A549 (cell line): ENCODE measurements at regions not wholly inside any gene's neighbourhood (a gene's known extent, or its start where the extent isn't known, plus 50 kb on each side); places are given as distances from the start of the nearest gene placed in this dataset.

Source experiments
- ATAC-seq, 2 experiments: fragments of 200-7000 bp in 1 of 2; fragments of >200 bp in 1 of 2; cut with Nextera tagmentation in 1 of 2; cut with Tn5 transposase in 1 of 2; 3 replicates each; pipeline versions ENCODE4 v1.8.0 to v1.9.1; 2018 to 2020; ENCODE audit warnings: mild to moderate bottlenecking in 1 of 2, moderate library complexity in 1 of 2
- CTCF ChIA-PET: fragments of 300-600 bp; sonication (Branson Sonifier 250); formaldehyde crosslinking; extraction: SDS; loops from one replicate; lab custom pipeline; 2021; ENCODE audit warnings: antibody characterized with exemption, inconsistent platforms; lab: Yijun Ruan, JAX
- POLR2A ChIA-PET: fragments of 350-600 bp; formaldehyde crosslinking; extraction: SDS; loops from one replicate; lab custom pipeline; 2021; ENCODE audit warnings: antibody characterized with exemption, inconsistent platforms; lab: Yijun Ruan, JAX
- DNase-seq, 2 experiments: peaks; one replicate each; pipeline versions ENCODE4 v3.0.0 to v3.0.0-alpha.2; 2011 to 2016; ENCODE audit warnings: low read depth in 1 of 2, low spot score in 1 of 2
- FAIRE-seq: peaks from 2 replicates; lab custom pipeline; 2011; peaks lifted over from hg19 to GRCh38; lab: Jason Lieb, UNC
- H3K27ac ChIP-seq, 2 experiments: fragments of >200 bp; sonication (Bioruptor Twin); formaldehyde crosslinking; 3 replicates each; pipeline ENCODE4 v1.5.1; 2016 to 2017
- H3K4me1 ChIP-seq: fragments of >200 bp; sonication (Bioruptor Twin); formaldehyde crosslinking; 3 replicates; pipeline ENCODE4 v1.6.1; 2016
- H3K4me2 ChIP-seq: fragments of >200 bp; sonication (Bioruptor Twin); formaldehyde crosslinking; 3 replicates; pipeline ENCODE4 v1.6.1; 2016
- H3K4me3 ChIP-seq: fragments of >200 bp; sonication (Bioruptor Twin); formaldehyde crosslinking; 3 replicates; pipeline ENCODE4 v1.5.1; 2016
- H3K9me3 ChIP-seq: fragments of >200 bp; sonication (Bioruptor Twin); formaldehyde crosslinking; 3 replicates; pipeline ENCODE4 v1.6.1; 2016
- CBX8 ChIP-seq: fragments of 200-600 bp; sonication (generic); IDR thresholded peaks from 2 replicates; pipeline ENCODE4 v1.6.1; 2016
- EHF ChIP-seq: fragments of 250-450 bp; sonication (Bioruptor Pico); IDR thresholded peaks from 2 replicates; pipeline ENCODE4 v1.5.0; 2020; ENCODE audit warnings: mild to moderate bottlenecking
- EHMT2 ChIP-seq: fragments of 200-600 bp; sonication (generic); IDR thresholded peaks from 2 replicates; pipeline ENCODE4 v1.6.1; 2016; ENCODE audit warnings: antibody characterized with exemption, low read depth, mild to moderate bottlenecking, moderate library complexity
- FOSL2 ChIP-seq, 2 experiments: fragments of 450-650 bp in 1 of 2; fragments of >200 bp in 1 of 2; sonication (Bioruptor Twin) in 1 of 2; formaldehyde crosslinking; IDR thresholded peaks; 2 replicates each; pipeline versions ENCODE4 v1.5.0 to v1.6.1; 2016 to 2020; ENCODE audit warnings: mild to moderate bottlenecking in 1 of 2, moderate library complexity in 1 of 2
- GATA3 ChIP-seq: IDR thresholded peaks from 2 replicates; pipeline ENCODE4 v1.6.1; 2012; ENCODE audit warnings: borderline replicate concordance
- HEYL ChIP-seq: fragments of 250-450 bp; sonication (Bioruptor Pico); IDR thresholded peaks from 2 replicates; pipeline ENCODE4 v1.8.0; 2021; ENCODE audit warnings: mild to moderate bottlenecking, moderate library complexity
- HOXA7 ChIP-seq: fragments of 250-450 bp; sonication (Bioruptor Pico); IDR thresholded peaks from 2 replicates; pipeline ENCODE4 v1.5.0; 2020; ENCODE audit warnings: mild to moderate bottlenecking, moderate library complexity
- JUN ChIP-seq, 2 experiments: fragments of >200 bp; sonication (Bioruptor Twin); formaldehyde crosslinking; IDR thresholded peaks; 2 replicates in 1 of 2; 3 replicates in 1 of 2; pipeline ENCODE4 v1.6.1; 2016 to 2017
- POLR2A ChIP-seq: IDR thresholded peaks from 2 replicates; pipeline ENCODE4 v1.6.1; 2012; ENCODE audit warnings: mild to moderate bottlenecking, low read length
- RAD21 ChIP-seq, 2 experiments: fragments of >200 bp in 1 of 2; sonication (Bioruptor Twin) in 1 of 2; formaldehyde crosslinking in 1 of 2; IDR thresholded peaks in 1 of 2; conservative IDR thresholded peaks in 1 of 2; 2 replicates in 1 of 2; 3 replicates in 1 of 2; pipeline ENCODE4 v1.6.1; 2012 to 2018; ENCODE audit warnings: inconsistent platforms in 1 of 2
- SMC3 ChIP-seq: fragments of >200 bp; sonication (Bioruptor Twin); formaldehyde crosslinking; IDR thresholded peaks from 3 replicates; pipeline ENCODE4 v1.6.1; 2018; ENCODE audit warnings: inconsistent platforms
- TFCP2L1 ChIP-seq: fragments of 250-450 bp; sonication (Bioruptor Pico); IDR thresholded peaks from 2 replicates; pipeline ENCODE4 v1.5.0; 2021; ENCODE audit warnings: mild to moderate bottlenecking
- ZSCAN20 ChIP-seq: fragments of 250-450 bp; sonication (Bioruptor Pico); IDR thresholded peaks from 2 replicates; pipeline ENCODE4 v1.8.0; 2022; ENCODE audit warnings: mild to moderate bottlenecking, moderate library complexity
- WGBS: methylation state at CpG from one replicate; pipeline ENCODE4 v1.1.6; 2017; ENCODE audit errors: missing lambda C conversion rate; 5-methylcytosine and 5-hydroxymethylcytosine counted together
- TF ChIP-seq, protein P1 (sequence below): fragments of >200 bp; sonication (Bioruptor Twin); formaldehyde crosslinking; IDR thresholded peaks from 3 replicates; pipeline ENCODE4 v1.6.1; 2016
- TF ChIP-seq, protein P2 (sequence below): fragments of >200 bp; sonication (Bioruptor Twin); formaldehyde crosslinking; IDR thresholded peaks from 3 replicates; pipeline ENCODE4 v1.5.1; 2016
- TF ChIP-seq, protein P3 (sequence below): fragments of 450-650 bp; IDR thresholded peaks from 2 replicates; pipeline ENCODE4 v1.6.1; 2014; ENCODE audit warnings: antibody characterized with exemption
- TF ChIP-seq, protein P4 (sequence below): fragments of >200 bp; sonication (Bioruptor Twin); formaldehyde crosslinking; IDR thresholded peaks from 2 replicates; pipeline ENCODE4 v1.6.1; 2016
- TF ChIP-seq, protein P5 (sequence below): IDR thresholded peaks from 2 replicates; pipeline ENCODE4 v1.6.1; 2012

DNA sequence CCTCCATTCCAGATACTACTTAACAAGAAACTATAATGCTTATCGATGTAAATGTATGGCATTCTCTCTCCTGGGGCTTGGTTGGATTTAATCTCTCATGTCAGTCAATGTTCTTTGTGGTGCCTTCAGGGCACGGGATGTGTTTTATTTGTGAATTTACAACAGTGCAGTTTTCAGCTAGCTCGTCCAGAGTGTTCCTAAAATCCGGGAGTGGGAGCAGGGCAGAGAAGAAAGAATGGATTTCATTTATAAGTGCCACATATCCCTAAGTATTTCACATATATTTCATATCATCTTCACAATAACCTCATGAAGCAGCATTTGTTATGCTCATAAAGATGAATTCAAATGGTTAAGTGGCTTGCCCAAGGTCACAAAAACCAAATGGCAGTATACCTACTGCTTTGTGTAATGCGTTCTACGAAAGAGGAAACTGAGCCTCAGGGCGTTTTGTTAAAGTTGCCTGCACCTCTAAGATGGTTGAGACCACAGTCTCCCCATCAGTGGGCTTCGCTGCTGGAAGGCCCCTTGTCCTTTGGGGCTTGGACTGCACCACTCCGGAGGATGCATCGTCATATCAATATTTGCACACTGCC, 134.7 kb upstream of the MGAT5 start:
- ATAC-seq (peak in 1 of 2 experiments; percentile 14; a peak in 5 of 6 replicates), FAIRE-seq (no peak), DNase-seq (no peak)
- Histone ChIP-seq H3K4me2 (peak overlapping the region; percentile 73), H3K4me1 (peaks cover 26% of the 10 kb centered on the region), H3K9me3 (no peaks in the 10 kb centered on the region), H3K4me3 (peak overlapping the region; percentile 92), H3K27ac (peak overlapping the region; percentile 2 to 87; a peak in 4 of 6 replicates)
- ChIA-PET POLR2A (interaction anchor here (1.2 kb wide), 1 partner anchor 799 kb away, joined by 4 read pairs; the partner anchor contains the start of gene CCNT2), CTCF (interaction anchor here (0.7 to 6.5 kb wide), 33 partner anchors 10 to 372 kb away, joined by 3 to 76 read pairs (median 5); partner anchors contain the start of gene MGAT5)
- 18% methylated on average over 10 of the region's 10 CpGs for WGBS
- TF ChIP-seq HEYL (CRISPR knock-in tag): no peak
- TF ChIP-seq HOXA7 (CRISPR knock-in tag): no peak
- TF ChIP-seq, protein P1, sequence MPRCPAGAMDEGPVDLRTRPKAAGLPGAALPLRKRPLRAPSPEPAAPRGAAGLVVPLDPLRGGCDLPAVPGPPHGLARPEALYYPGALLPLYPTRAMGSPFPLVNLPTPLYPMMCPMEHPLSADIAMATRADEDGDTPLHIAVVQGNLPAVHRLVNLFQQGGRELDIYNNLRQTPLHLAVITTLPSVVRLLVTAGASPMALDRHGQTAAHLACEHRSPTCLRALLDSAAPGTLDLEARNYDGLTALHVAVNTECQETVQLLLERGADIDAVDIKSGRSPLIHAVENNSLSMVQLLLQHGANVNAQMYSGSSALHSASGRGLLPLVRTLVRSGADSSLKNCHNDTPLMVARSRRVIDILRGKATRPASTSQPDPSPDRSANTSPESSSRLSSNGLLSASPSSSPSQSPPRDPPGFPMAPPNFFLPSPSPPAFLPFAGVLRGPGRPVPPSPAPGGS: no peak

DNA sequence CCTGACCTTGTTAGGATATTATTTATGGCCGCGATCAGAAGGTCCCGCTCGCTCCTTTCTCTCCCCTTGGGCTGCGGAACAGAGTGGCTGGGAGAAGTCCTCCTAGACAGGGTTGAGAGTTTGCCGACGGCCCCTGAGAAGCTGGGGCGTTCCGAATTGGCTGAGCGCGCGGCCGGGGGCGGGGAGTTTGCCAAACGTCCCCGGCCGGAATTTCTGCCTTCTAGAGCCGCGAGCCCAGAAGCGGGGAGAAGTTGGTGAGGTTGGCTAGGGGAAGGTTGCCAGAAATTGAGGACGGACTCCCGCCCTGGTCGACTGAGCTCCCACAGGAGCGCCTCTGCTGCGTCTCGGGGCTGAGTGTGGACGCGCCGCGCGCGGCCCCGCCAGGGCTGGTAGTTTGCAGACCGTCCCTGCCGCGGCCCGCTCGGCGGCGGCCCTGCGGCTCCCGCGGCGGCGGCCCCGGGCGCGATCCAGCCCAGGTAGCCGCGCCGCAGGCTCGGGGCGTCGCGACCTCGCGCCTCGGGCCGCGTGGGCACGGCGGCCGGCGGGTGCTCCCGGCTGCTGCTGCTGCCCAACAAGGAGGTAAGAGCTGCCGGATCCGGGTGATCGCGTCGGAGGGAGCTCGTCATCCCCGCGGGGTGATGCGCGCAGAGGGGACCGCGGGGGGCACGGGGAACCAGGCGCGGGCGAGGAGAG, 134.0 kb upstream of the MGAT5 start:
- Histone ChIP-seq H3K4me3 (peak overlapping the region; percentile 92), H3K4me2 (peak overlapping the region; percentile 73), H3K9me3 (no peaks in the 10 kb centered on the region), H3K27ac (peak overlapping the region; percentile 85 to 87), H3K4me1 (peaks cover 31% of the 10 kb centered on the region)
- peak; percentile 87 to 94 for DNase-seq
- peak; percentile 77 to 87 for ATAC-seq
- 1% methylated on average over 24 of the region's 81 CpGs for WGBS
- ChIA-PET POLR2A (interaction anchor here (1.2 kb wide), 1 partner anchor 799 kb away, joined by 4 read pairs; the partner anchor contains the start of gene CCNT2), CTCF (interaction anchor here (1.0 to 6.5 kb wide), 11 partner anchors 11 to 341 kb away, joined by 3 to 76 read pairs (median 16); no protein-coding TSS in a partner anchor)
- no peak for FAIRE-seq
- TF ChIP-seq, protein P2, sequence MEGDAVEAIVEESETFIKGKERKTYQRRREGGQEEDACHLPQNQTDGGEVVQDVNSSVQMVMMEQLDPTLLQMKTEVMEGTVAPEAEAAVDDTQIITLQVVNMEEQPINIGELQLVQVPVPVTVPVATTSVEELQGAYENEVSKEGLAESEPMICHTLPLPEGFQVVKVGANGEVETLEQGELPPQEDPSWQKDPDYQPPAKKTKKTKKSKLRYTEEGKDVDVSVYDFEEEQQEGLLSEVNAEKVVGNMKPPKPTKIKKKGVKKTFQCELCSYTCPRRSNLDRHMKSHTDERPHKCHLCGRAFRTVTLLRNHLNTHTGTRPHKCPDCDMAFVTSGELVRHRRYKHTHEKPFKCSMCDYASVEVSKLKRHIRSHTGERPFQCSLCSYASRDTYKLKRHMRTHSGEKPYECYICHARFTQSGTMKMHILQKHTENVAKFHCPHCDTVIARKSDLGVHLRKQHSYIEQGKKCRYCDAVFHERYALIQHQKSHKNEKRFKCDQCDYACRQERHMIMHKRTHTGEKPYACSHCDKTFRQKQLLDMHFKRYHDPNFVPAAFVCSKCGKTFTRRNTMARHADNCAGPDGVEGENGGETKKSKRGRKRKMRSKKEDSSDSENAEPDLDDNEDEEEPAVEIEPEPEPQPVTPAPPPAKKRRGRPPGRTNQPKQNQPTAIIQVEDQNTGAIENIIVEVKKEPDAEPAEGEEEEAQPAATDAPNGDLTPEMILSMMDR: no peak
- peak; percentile 75 for TF ChIP-seq POLR2A
- TF ChIP-seq, protein P3, sequence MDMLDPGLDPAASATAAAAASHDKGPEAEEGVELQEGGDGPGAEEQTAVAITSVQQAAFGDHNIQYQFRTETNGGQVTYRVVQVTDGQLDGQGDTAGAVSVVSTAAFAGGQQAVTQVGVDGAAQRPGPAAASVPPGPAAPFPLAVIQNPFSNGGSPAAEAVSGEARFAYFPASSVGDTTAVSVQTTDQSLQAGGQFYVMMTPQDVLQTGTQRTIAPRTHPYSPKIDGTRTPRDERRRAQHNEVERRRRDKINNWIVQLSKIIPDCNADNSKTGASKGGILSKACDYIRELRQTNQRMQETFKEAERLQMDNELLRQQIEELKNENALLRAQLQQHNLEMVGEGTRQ: no peak
- no peak for TF ChIP-seq ZSCAN20 (CRISPR knock-in tag)
- no peak for TF ChIP-seq EHMT2
- TF ChIP-seq TFCP2L1 (CRISPR knock-in tag): no peak
- peak in 1 of 2 experiments; percentile 1; a peak in 1 of 5 replicates for TF ChIP-seq RAD21 (conservative IDR thresholded peaks at IDR 0.05 in 1 of 2, IDR thresholded peaks at IDR 0.05 in 1 of 2)
- TF ChIP-seq, protein P4, sequence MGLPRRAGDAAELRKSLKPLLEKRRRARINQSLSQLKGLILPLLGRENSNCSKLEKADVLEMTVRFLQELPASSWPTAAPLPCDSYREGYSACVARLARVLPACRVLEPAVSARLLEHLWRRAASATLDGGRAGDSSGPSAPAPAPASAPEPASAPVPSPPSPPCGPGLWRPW: no peak
- TF ChIP-seq CBX8: no peak
- no peak for TF ChIP-seq GATA3
- TF ChIP-seq, protein P5, sequence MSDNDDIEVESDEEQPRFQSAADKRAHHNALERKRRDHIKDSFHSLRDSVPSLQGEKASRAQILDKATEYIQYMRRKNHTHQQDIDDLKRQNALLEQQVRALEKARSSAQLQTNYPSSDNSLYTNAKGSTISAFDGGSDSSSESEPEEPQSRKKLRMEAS: peak; percentile 48; the same call in 1 of the 2 replicates
- TF ChIP-seq JUN (IDR thresholded peaks at IDR 0.05): peak in 1 of 2 experiments; percentile 73; a peak in 3 of 5 replicates
- TF ChIP-seq EHF: no peak
- TF ChIP-seq SMC3: no peak
- TF ChIP-seq, protein P1: peak; percentile 40; the same call in 1 of the 3 replicates
- TF ChIP-seq FOSL2 (IDR thresholded peaks at IDR 0.05): no peak
- no peak for TF ChIP-seq FOSL2 (CRISPR knock-in tag; IDR thresholded peaks at IDR 0.05)
- TF ChIP-seq HOXA7 (CRISPR knock-in tag): no peak
